Brain microvascular endothelial cell (primary cell): ENCODE measurements at regions not wholly inside any gene's neighbourhood (a gene's known extent, or its start where the extent isn't known, plus 50 kb on each side); places are given as distances from the start of the nearest gene placed in this dataset.

Experiments used
- DNase-seq: peaks from one replicate; pipeline ENCODE4 v3.0.0-alpha.2; 2020
- H3K27ac ChIP-seq: fragments of 250-450 bp; sonication (Bioruptor Pico); 2 replicates; pipeline ENCODE4 v1.5.1; 2020; ENCODE audit warnings: mild to moderate bottlenecking, moderate library complexity
- H3K27me3 ChIP-seq: fragments of 250-450 bp; sonication (Bioruptor Pico); replicated peaks from 2 replicates; pipeline ENCODE4 v1.5.1; 2020; ENCODE audit warnings: mild to moderate bottlenecking
- H3K36me3 ChIP-seq: fragments of 250-450 bp; sonication (Bioruptor Pico); replicated peaks from 2 replicates; pipeline ENCODE4 v1.5.1; 2020; ENCODE audit warnings: mild to moderate bottlenecking
- H3K4me3 ChIP-seq: 2 replicates; pipeline ENCODE4 v1.5.1; 2011; ENCODE audit warnings: low read depth, mild to moderate bottlenecking, control low read depth, low read length, moderate library complexity
- in situ Hi-C: cut with HindIII; loops from 2 replicates; pipeline ENCODE4 v1.10.0; 2017; ENCODE audit warnings: low sequenced_read_pairs, low pct_ligation_motif_present
- TF ChIP-seq, protein P1 (sequence below): IDR thresholded peaks from 2 replicates; pipeline ENCODE4 v1.5.1; 2011; ENCODE audit warnings: low read depth, mild to moderate bottlenecking, moderate library complexity, low read length, control low read depth, inconsistent platforms; ENCODE audit errors: missing control alignments

DNA sequence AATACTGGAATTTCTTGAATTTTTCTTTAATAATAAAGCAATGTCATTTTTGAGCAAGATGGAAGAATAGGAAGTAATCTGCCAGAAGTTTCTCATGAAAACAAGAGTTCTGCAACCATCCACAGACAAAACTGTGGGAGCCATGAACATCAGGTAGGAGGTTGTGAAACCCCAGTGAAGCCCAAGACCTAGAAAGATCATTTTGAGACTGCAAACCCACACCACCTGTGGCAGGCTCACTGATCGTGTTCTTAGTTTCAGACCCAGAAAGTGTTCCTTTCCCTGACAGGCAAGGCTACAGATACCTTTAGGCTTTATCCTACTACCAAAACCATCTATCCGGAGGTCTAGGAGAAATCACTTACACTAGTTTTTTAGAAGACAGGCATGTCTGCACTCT lies 2189.8 kb upstream of the PCDH20 start:
- no peaks in the 10 kb centered on the region for H3K27me3 ChIP-seq
- no peaks in the 10 kb centered on the region for H3K36me3 ChIP-seq
- H3K27ac ChIP-seq = no peak overlapping the region
- in situ Hi-C loops = no loop called here
- TF ChIP-seq, protein P1, sequence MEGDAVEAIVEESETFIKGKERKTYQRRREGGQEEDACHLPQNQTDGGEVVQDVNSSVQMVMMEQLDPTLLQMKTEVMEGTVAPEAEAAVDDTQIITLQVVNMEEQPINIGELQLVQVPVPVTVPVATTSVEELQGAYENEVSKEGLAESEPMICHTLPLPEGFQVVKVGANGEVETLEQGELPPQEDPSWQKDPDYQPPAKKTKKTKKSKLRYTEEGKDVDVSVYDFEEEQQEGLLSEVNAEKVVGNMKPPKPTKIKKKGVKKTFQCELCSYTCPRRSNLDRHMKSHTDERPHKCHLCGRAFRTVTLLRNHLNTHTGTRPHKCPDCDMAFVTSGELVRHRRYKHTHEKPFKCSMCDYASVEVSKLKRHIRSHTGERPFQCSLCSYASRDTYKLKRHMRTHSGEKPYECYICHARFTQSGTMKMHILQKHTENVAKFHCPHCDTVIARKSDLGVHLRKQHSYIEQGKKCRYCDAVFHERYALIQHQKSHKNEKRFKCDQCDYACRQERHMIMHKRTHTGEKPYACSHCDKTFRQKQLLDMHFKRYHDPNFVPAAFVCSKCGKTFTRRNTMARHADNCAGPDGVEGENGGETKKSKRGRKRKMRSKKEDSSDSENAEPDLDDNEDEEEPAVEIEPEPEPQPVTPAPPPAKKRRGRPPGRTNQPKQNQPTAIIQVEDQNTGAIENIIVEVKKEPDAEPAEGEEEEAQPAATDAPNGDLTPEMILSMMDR = no peak
- no peak for DNase-seq
- H3K4me3 ChIP-seq = no peak overlapping the region

DNA sequence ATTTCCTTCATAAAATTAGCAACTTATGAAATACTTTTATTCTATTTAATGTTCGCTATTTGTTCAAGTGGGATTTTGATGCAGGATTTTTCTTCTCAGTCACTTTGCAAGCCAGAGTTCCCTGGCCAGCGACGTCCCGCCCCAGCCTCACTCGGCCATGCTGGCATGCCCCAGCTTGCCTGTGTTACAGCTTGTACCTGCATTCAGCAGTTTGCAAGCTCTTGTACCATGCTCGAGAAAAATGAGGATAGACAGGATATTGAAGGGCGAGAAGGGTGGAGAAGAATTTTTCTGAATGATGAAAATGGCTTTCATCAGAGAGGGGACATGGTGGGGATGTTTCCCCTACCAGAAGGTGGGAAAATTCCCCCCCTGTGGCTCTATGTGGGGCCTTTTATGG lies 2180.2 kb upstream of the PCDH20 start:
- H3K27ac ChIP-seq = no peak overlapping the region
- no peaks in the 10 kb centered on the region for H3K36me3 ChIP-seq
- in situ Hi-C loops = no loop called here
- H3K27me3 ChIP-seq = no peaks in the 10 kb centered on the region
- TF ChIP-seq, protein P1 = no peak
- no peak for DNase-seq
- H3K4me3 ChIP-seq = no peak overlapping the region

DNA sequence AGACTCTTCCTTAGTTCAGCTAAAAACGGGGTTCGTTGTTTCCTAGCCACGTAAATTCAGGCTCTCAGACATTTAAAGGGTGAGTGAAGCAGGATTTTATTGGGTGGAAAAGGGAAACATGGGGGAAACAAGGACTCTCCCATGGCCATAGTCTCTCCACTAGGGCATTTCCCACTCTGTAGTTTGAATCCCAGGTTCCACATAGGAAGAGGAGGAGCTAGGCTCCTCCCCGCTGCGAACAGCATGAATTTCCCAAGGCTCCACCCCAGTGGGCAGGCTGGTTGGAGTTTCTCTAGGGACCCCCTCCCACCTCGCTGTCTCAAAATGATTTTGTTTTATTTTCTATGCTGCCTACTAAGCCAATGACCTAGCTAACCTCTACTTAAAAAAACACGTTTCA lies 2170.8 kb upstream of the PCDH20 start:
- Histone ChIP-seq H3K4me3 (no peak overlapping the region), H3K27ac (no peak overlapping the region), H3K36me3 (no peaks in the 10 kb centered on the region), H3K27me3 (no peaks in the 10 kb centered on the region)
- in situ Hi-C loops = no loop called here
- TF ChIP-seq, protein P1 = no peak
- DNase-seq = no peak

DNA sequence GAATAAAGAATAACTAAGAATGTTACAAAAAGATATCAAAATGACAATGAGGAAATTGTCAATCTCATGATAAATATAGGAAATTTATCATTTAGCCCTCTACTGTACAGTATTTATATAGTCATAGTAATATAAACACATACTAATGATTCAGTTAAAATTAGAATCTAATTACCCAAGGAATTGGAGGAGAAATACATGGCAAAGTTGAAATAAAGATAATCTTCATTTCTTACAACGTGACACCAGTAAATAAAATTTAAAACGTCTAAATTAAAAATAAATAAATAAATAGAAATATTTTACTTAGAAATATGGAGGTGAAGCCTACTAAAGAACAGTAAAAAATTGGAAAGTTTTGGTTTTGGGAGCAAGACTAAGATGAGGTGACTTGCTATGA lies 2163.1 kb upstream of the PCDH20 start:
- H3K4me3 ChIP-seq = no peak overlapping the region
- H3K36me3 ChIP-seq = no peaks in the 10 kb centered on the region
- no peak for DNase-seq
- H3K27me3 ChIP-seq = no peaks in the 10 kb centered on the region
- no peak overlapping the region for H3K27ac ChIP-seq
- in situ Hi-C loops = no loop called here
- TF ChIP-seq, protein P1 = no peak

DNA sequence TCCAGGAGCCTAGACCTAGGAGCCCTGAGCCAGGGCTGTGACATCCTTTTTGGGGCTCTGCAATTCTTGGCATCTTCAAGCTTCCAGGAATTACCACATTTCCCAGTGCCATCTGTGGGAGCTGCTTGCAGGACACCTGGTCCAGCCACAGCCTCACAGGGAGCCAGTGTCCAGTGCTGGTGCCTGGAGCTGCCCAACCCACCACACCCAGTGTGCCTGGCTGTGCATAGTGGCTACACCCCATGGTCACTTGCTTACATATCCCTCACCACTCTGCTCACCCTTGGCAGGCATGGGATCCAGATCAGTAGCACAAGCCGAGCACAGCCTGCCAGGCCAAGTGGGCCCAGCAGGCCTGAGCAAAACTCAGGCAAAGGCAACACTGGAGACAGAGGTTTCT lies 2151.4 kb upstream of the PCDH20 start:
- in situ Hi-C loops = no loop called here
- H3K4me3 ChIP-seq = no peak overlapping the region
- TF ChIP-seq, protein P1 = no peak

DNA sequence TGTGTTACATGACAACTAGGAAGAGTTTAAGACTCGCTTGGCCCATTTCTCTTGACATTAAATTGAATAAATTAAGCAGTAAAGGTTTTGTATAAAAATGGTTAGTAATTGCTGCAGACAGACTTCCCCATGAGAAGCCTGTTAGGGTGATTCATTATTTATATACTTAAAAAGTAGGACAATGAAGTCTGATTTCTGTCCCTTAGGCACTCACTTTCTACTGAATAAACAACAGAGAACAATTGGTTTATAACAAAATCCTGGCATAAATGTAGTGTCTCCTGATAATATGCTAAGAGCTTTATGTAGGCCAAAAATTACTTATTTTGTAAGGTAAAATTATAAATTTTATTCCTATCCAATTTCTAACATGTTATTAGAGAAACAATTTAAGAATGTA lies 2138.5 kb upstream of the PCDH20 start:
- no peaks in the 10 kb centered on the region for H3K36me3 ChIP-seq
- DNase-seq = no peak
- no peaks in the 10 kb centered on the region for H3K27me3 ChIP-seq
- in situ Hi-C loops = no loop called here
- TF ChIP-seq, protein P1 = no peak
- no peak overlapping the region for H3K27ac ChIP-seq
- H3K4me3 ChIP-seq = no peak overlapping the region

More for the DNA sequence above, 2151.4 kb upstream of the PCDH20 start:
- H3K27ac ChIP-seq = no peak overlapping the region
- no peak for DNase-seq
- H3K27me3 ChIP-seq = no peaks in the 10 kb centered on the region
- no peaks in the 10 kb centered on the region for H3K36me3 ChIP-seq
